Osteocyte (in vitro differentiated cells): ENCODE measurements at regions not wholly inside any gene's neighbourhood (a gene's known extent, or its start where the extent isn't known, plus 50 kb on each side); places are given as distances from the start of the nearest gene placed in this dataset.

Experiments used
- DNase-seq: peaks from one replicate; pipeline ENCODE4 v3.0.0; 2021; ENCODE audit warnings: mixed read lengths; ENCODE audit not compliant: unreplicated experiment; ENCODE audit errors: extremely low spot score
- H3K27ac Mint-ChIP-seq: one replicate; pipeline ENCODE4 v1.8.0; 2021; ENCODE audit warnings: mild to moderate bottlenecking, mixed read lengths; ENCODE audit not compliant: unreplicated experiment
- H3K27me3 Mint-ChIP-seq: one replicate; pipeline ENCODE4 v1.8.0; 2021; ENCODE audit warnings: mixed read lengths; ENCODE audit not compliant: unreplicated experiment
- H3K36me3 Mint-ChIP-seq: one replicate; pipeline ENCODE4 v1.8.0; 2021; ENCODE audit warnings: mixed read lengths; ENCODE audit not compliant: unreplicated experiment
- H3K4me1 Mint-ChIP-seq: one replicate; pipeline ENCODE4 v1.8.0; 2021; ENCODE audit warnings: mixed read lengths; ENCODE audit not compliant: unreplicated experiment
- H3K4me3 Mint-ChIP-seq: one replicate; pipeline ENCODE4 v1.8.0; 2021; ENCODE audit warnings: mild to moderate bottlenecking, moderate library complexity, mixed read lengths; ENCODE audit not compliant: unreplicated experiment
- H3K9me3 Mint-ChIP-seq: one replicate; pipeline ENCODE4 v1.8.0; 2021; ENCODE audit warnings: mixed read lengths; ENCODE audit not compliant: unreplicated experiment
- TF ChIP-seq, protein P1 (sequence below): fragments of 200-600 bp; sonication (generic); IDR thresholded peaks from 2 replicates; pipeline ENCODE4 v1.5.0; 2021; ENCODE audit warnings: antibody characterized with exemption, mild to moderate bottlenecking, moderate library complexity

GRCh38 chr5:62719061-62719720, 140.6 kb downstream of the LRRC70 start:
- TF ChIP-seq, protein P1, sequence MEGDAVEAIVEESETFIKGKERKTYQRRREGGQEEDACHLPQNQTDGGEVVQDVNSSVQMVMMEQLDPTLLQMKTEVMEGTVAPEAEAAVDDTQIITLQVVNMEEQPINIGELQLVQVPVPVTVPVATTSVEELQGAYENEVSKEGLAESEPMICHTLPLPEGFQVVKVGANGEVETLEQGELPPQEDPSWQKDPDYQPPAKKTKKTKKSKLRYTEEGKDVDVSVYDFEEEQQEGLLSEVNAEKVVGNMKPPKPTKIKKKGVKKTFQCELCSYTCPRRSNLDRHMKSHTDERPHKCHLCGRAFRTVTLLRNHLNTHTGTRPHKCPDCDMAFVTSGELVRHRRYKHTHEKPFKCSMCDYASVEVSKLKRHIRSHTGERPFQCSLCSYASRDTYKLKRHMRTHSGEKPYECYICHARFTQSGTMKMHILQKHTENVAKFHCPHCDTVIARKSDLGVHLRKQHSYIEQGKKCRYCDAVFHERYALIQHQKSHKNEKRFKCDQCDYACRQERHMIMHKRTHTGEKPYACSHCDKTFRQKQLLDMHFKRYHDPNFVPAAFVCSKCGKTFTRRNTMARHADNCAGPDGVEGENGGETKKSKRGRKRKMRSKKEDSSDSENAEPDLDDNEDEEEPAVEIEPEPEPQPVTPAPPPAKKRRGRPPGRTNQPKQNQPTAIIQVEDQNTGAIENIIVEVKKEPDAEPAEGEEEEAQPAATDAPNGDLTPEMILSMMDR, result no peak
- DNase-seq, result no peak
- Mint-ChIP-seq H3K9me3 (no peaks in the 10 kb centered on the region), H3K27me3 (no peaks in the 10 kb centered on the region), H3K36me3 (no peaks in the 10 kb centered on the region), H3K4me3 (no peak overlapping the region), H3K27ac (no peak overlapping the region), H3K4me1 (peaks cover 6% of the 10 kb centered on the region)

DNA sequence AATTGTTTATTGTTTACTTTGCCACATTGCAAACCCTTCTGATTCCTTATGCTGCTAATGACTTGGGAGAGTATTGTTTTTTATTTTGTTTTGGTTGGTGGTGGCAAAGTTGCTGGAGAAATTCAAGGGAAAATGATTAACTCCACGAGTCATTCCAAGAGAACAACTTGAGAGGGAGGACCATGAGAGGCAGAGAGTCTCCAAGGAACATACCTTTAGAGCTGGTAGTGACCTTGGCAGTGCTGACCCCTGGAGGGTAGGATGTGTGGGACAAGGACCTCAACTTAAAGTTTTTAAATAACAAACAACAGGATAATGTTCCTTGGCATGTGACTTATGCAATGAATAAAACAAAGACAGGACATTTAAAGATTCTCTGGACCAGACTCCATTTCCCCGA, 139.7 kb downstream of the LRRC70 start:
- no peak for DNase-seq
- H3K9me3 Mint-ChIP-seq, result no peaks in the 10 kb centered on the region
- no peaks in the 10 kb centered on the region for H3K36me3 Mint-ChIP-seq
- TF ChIP-seq, protein P1, result no peak
- no peaks in the 10 kb centered on the region for H3K27me3 Mint-ChIP-seq
- H3K4me3 Mint-ChIP-seq, result no peak overlapping the region
- peaks cover 6% of the 10 kb centered on the region for H3K4me1 Mint-ChIP-seq
- no peak overlapping the region for H3K27ac Mint-ChIP-seq

DNA sequence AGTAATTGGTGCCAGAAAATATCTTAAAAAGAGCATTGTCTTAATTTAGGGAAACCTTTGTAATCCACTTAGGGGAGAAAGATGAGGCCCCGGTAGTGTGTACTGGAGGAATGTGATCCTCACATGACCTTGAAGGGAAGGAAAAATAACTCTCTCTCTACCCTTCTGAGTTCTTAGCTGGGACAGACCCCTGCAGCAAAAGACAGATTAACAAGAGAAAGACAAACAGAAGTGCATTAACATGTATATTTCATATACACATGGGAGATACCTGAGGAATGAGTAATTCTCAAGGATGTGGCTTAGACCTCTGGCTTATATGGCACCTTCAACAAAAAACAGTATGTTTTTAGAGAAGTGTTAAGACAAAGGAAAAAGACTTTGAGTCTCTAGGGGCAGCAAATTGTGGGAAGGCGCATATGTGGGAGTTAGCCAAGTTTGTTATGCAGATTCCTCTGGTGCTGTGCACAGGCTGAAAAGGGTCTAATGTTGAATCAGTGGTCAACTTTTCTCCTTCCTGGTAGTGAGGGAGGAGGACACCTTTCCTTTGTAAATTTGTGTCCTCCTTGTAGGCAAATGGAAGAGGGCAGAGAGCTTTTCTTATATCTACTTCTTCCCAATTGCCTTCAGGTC, 138.8 kb downstream of the LRRC70 start:
- no peak for DNase-seq
- TF ChIP-seq, protein P1, result no peak
- H3K4me1 Mint-ChIP-seq, result peaks cover 6% of the 10 kb centered on the region
- H3K36me3 Mint-ChIP-seq, result no peaks in the 10 kb centered on the region
- no peak overlapping the region for H3K4me3 Mint-ChIP-seq
- no peaks in the 10 kb centered on the region for H3K9me3 Mint-ChIP-seq
- no peaks in the 10 kb centered on the region for H3K27me3 Mint-ChIP-seq
- no peak overlapping the region for H3K27ac Mint-ChIP-seq

- Mint-ChIP-seq H3K27ac (no peak overlapping the region), H3K36me3 (no peaks in the 10 kb centered on the region), H3K4me1 (peaks cover 6% of the 10 kb centered on the region), H3K27me3 (no peaks in the 10 kb centered on the region), H3K9me3 (no peaks in the 10 kb centered on the region), H3K4me3 (no peak overlapping the region)
- DNase-seq, result no peak
- TF ChIP-seq, protein P1, result no peak
These were observed 135.7 kb downstream of the LRRC70 start for GRCh38 chr5:62714296-62714695.

GRCh38 chr5:62708481-62709325, 130.1 kb downstream of the LRRC70 start:
- peaks cover 4% of the 10 kb centered on the region for H3K9me3 Mint-ChIP-seq

More at GRCh38 chr5:62708481-62709325, 130.1 kb downstream of the LRRC70 start:
- Mint-ChIP-seq H3K27ac (no peak overlapping the region), H3K27me3 (no peaks in the 10 kb centered on the region), H3K4me3 (no peak overlapping the region), H3K36me3 (no peaks in the 10 kb centered on the region), H3K4me1 (no peaks in the 10 kb centered on the region)
- TF ChIP-seq, protein P1, result no peak
- DNase-seq, result no peak
